ENCODE measurements at regions not wholly inside any gene's neighbourhood (a gene's known extent, or its start where the extent isn't known, plus 50 kb on each side); places are given as distances from the start of the nearest gene placed in this dataset.

- H3K27ac ChIP-seq = no peak overlapping the region
- no peaks in the 10 kb centered on the region for H3K9me3 ChIP-seq
- peaks cover 48% of the 10 kb centered on the region for H3K27me3 ChIP-seq
- TF ChIP-seq CTCF (IDR thresholded peaks at IDR 0.05) = no peak
- H3K4me3 ChIP-seq (ENCODE audit: low read depth in 1 of 2, low read length in 1 of 2) = no peak overlapping the region
- no peaks in the 10 kb centered on the region for H3K4me1 ChIP-seq (ENCODE audit: control insufficient read depth in 1 of 2, insufficient read depth in 1 of 2, low read depth in 1 of 2, low read length in 1 of 2)
- H3K36me3 ChIP-seq = no peaks in the 10 kb centered on the region
These were observed 52.9 kb upstream of the HDDC2 start for GRCh38 chr6:125354649-125355048.

- H3K4me1 ChIP-seq (ENCODE audit: control insufficient read depth in 1 of 2, insufficient read depth in 1 of 2, low read depth in 1 of 2, low read length in 1 of 2) = no peaks in the 10 kb centered on the region
- H3K27me3 ChIP-seq = peaks cover 52% of the 10 kb centered on the region
- no peaks in the 10 kb centered on the region for H3K9me3 ChIP-seq
- no peaks in the 10 kb centered on the region for H3K36me3 ChIP-seq
- H3K4me3 ChIP-seq (ENCODE audit: low read depth in 1 of 2, low read length in 1 of 2) = no peak overlapping the region
- no peak for TF ChIP-seq CTCF (IDR thresholded peaks at IDR 0.05)
- H3K27ac ChIP-seq = no peak overlapping the region
These were observed 55.1 kb upstream of the HDDC2 start for GRCh38 chr6:125356884-125357283.

- Histone ChIP-seq H3K36me3 (no peaks in the 10 kb centered on the region), H3K4me1 (ENCODE audit: control insufficient read depth in 1 of 2, insufficient read depth in 1 of 2, low read depth in 1 of 2, low read length in 1 of 2) (no peaks in the 10 kb centered on the region), H3K9me3 (no peaks in the 10 kb centered on the region), H3K27ac (no peak overlapping the region), H3K27me3 (peaks cover 58% of the 10 kb centered on the region), H3K4me3 (ENCODE audit: low read depth in 1 of 2, low read length in 1 of 2) (no peak overlapping the region)
- no peak for TF ChIP-seq CTCF (IDR thresholded peaks at IDR 0.05)
These were observed 55.9 kb upstream of the HDDC2 start for GRCh38 chr6:125357515-125358256.

GRCh38 chr6:125358898-125359297 is 57.1 kb upstream of the HDDC2 start:
- Histone ChIP-seq H3K9me3 (no peaks in the 10 kb centered on the region), H3K36me3 (no peaks in the 10 kb centered on the region), H3K27ac (no peak overlapping the region), H3K4me3 (ENCODE audit: low read depth in 1 of 2, low read length in 1 of 2) (no peak overlapping the region), H3K4me1 (ENCODE audit: control insufficient read depth in 1 of 2, insufficient read depth in 1 of 2, low read depth in 1 of 2, low read length in 1 of 2) (no peaks in the 10 kb centered on the region), H3K27me3 (peaks cover 65% of the 10 kb centered on the region)
- TF ChIP-seq CTCF (IDR thresholded peaks at IDR 0.05) = no peak

- Histone ChIP-seq H3K27ac (no peak overlapping the region), H3K4me3 (ENCODE audit: low read depth in 1 of 2, low read length in 1 of 2) (no peak overlapping the region), H3K27me3 (peaks cover 72% of the 10 kb centered on the region), H3K4me1 (ENCODE audit: control insufficient read depth in 1 of 2, insufficient read depth in 1 of 2, low read depth in 1 of 2, low read length in 1 of 2) (no peaks in the 10 kb centered on the region), H3K36me3 (no peaks in the 10 kb centered on the region), H3K9me3 (no peaks in the 10 kb centered on the region)
- TF ChIP-seq CTCF (IDR thresholded peaks at IDR 0.05) = no peak
These were observed 60.1 kb upstream of the HDDC2 start for GRCh38 chr6:125361868-125362267.

Measured in neutrophil (primary cell).